ENCODE measurements at regions not wholly inside any gene's neighbourhood (a gene's known extent, or its start where the extent isn't known, plus 50 kb on each side); places are given as distances from the start of the nearest gene placed in this dataset.

- DNase-seq (ENCODE audit: low read depth), result no peak
Observed at GRCh38 chr6:9942131-9942530, 472.7 kb downstream of the TFAP2A start.

DNA sequence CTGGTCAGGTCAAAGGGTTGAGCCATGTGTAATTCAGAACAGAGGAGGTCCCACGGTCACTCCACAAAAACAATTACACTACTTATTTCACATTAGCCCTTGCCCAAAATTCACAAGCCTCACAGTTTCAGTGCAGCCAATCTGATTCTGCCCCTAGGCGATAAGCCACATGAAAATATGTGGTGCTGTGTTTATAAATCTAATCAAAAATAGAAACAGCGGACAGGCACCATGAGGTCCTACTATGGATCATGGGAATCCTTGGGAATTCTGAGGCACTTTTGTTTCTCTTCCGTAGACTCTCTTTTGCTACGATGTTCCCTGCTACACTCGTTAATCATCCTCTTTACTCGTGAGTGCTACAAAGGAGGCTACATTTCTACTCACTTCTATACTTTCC is 476.1 kb downstream of the TFAP2A start:
- no peak for DNase-seq (ENCODE audit: low read depth)

GRCh38 chr6:9937031-9937763 is 477.7 kb downstream of the TFAP2A start:
- DNase-seq (ENCODE audit: low read depth), result no peak

GRCh38 chr6:9936551-9936950 is 478.3 kb downstream of the TFAP2A start:
- DNase-seq (ENCODE audit: low read depth), result no peak

- DNase-seq (ENCODE audit: low read depth), result no peak
Observed at GRCh38 chr6:9933677-9934076, 481.2 kb downstream of the TFAP2A start.

GRCh38 chr6:9927275-9927674 is 487.6 kb downstream of the TFAP2A start:
- no peak for DNase-seq (ENCODE audit: low read depth)

- DNase-seq (ENCODE audit: low read depth), result no peak
Observed at GRCh38 chr6:9924971-9925370, 489.9 kb downstream of the TFAP2A start.

GRCh38 chr6:9921366-9921765 is 493.5 kb downstream of the TFAP2A start:
- DNase-seq (ENCODE audit: low read depth), result no peak

GRCh38 chr6:9914951-9915350 is 499.9 kb downstream of the TFAP2A start:
- no peak for DNase-seq (ENCODE audit: low read depth)

DNA sequence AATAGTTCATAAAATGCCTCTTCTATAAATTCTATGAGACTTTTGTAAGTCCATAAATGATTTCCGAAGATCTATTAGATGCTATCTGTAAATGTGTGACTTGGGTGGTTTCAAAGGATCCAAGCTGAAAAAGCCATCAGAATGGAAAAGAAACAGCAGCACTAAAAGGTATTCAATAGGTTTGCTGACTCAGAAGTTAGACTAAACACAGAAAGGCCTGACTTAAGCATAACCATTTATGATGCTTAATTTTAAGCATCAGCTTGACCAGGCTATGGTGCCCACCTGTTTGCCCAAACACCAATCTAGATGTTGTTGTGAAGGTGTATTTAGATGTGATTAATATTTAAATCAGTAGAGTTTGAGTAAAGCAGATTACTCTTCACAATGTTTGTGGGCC is 513.5 kb downstream of the TFAP2A start:
- no peak for DNase-seq (ENCODE audit: low read depth)

DNA sequence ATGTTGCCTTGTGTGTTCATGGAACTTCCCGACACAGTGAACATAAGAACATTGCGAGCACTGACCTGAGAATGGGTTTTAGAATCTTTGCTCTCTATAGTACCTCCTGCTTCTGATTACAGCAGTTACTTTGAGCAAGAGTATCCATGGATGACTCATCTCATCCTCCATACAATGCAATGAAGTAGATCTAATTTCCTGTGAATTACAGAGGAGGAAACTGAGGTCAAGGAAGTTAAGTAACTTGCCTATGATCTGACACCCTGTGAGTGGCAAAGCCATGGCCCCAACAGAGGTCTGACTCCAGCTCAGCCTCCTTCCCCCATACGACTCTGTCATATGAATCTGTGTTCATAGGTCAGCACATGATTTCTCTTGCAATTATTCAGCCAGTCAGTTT is 518.1 kb downstream of the TFAP2A start:
- no peak for DNase-seq (ENCODE audit: low read depth)

DNA sequence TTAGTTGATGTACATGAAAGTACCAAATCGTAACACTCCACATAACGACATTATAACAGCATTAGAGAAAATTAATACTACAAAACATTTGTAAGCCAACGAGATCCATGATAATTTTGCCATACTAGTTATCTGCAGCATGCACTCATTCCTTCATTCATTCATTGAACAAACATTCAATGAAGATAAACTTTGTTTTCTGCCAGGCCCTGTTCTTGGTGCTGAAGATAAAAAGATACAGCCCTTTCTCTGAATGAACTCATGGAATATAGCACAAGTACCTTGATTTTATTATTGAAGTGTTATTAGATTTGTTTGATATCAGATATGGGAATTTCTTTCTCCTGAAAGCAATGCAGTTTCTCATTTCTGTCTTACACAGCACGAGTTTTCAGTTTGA is 524.0 kb downstream of the TFAP2A start:
- no peak for DNase-seq (ENCODE audit: low read depth)

- DNase-seq (ENCODE audit: low read depth), result no peak
Observed at GRCh38 chr6:9890469-9890868, 524.4 kb downstream of the TFAP2A start.

- no peak for DNase-seq (ENCODE audit: low read depth)
Observed at GRCh38 chr6:9878535-9878934, 536.3 kb downstream of the TFAP2A start.

- no peak for DNase-seq (ENCODE audit: low read depth)
Observed at GRCh38 chr6:9875605-9876353, 539.1 kb downstream of the TFAP2A start.

DNA sequence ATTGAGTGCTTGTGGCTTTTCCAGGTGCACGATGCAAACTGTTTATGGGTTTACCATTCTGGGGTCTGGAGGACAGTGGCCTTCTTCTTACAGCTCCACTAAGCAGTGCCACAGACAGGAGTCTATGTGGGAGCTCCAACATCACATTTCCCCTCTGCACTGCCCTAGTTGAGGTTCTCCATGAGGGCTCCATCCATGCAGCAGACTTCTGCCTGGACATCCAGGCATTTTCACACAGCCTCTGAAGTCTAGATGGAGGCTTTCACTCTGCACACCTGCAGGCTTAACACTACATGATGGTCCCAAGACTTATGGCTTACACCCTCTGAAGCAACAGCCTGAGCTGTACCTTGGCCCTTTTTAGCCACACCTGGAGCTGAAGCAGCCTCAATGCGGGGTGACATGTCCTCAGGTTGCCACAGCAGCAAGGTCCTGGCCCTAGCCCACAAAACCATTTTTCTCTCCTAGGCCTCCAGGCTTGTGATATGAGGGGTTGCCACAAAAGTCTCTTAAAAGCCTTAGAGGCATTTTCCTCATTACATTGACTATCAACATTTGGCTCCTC is 552.2 kb downstream of the TFAP2A start:
- DNase-seq (ENCODE audit: low read depth), result no peak

GRCh38 chr6:9851541-9852380 is 563.1 kb downstream of the TFAP2A start:
- DNase-seq (ENCODE audit: low read depth), result no peak

DNA sequence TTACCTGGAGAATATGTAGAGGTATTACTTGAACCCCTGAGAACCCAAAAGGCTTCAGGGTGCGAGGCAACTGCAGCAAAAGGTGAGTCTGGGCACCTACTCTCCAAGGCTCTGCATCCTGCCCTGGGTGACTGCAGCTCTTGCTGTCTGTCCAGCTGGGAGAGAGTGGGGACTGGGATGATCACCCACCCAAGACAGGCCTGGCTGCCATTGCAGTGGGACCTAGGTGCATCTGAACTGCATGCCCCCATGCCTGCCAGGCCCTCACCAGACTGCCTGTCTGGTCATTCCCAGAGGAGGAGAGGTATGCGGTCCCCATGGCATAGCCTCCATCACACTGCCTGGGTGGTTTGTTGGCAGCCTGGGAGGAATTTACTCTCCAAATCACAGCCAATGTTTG is 563.9 kb downstream of the TFAP2A start:
- no peak for DNase-seq (ENCODE audit: low read depth)

DNA sequence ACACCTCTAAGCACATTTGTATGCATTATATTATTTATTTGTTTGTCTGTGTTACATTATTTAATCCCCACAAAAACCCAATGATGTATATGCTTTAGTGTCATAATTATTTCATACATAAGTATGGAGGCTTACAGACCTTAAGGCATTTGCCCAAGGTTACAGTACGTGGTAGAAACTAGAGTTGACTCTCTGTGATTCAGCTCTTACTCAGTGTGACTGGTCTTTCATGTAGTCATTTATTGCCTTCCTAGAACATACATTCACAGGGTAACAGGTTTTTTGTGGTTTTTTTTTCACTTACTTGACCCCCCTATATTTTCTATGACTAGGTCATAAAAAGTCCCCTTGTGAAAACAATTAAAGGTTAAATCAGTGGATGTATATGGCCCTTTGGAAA is 566.8 kb downstream of the TFAP2A start:
- no peak for DNase-seq (ENCODE audit: low read depth)

- DNase-seq (ENCODE audit: low read depth), result no peak
Observed at GRCh38 chr6:9841886-9842725, 572.8 kb downstream of the TFAP2A start.

DNA sequence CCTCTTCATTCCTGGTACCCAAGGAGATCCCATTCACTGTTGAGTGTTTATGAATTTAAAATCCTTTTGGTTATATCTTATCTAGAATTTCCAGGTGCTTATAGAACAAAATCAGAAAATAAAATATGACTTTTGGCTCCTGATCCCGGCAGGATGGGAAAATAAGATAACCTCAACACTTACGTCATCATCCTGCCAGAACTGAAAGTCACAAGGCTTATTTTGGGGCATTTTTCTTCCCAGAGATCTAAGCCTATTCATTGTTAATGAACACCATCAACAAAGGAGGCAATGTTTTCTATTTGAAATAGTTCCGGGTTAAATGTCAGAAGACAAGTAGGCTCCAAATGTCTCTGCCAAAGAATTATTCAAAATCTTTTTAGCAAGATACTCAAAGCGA is 580.6 kb downstream of the TFAP2A start:
- no peak for DNase-seq (ENCODE audit: low read depth)

- no peak for DNase-seq (ENCODE audit: low read depth)
Observed at GRCh38 chr6:9831783-9832182, 583.1 kb downstream of the TFAP2A start.
